ENCODE measurements at regions not wholly inside any gene's neighbourhood (a gene's known extent, or its start where the extent isn't known, plus 50 kb on each side); places are given as distances from the start of the nearest gene placed in this dataset.

- no peak for DNase-seq (ENCODE audit: low read depth)
- no peak for TF ChIP-seq CTCF (IDR thresholded peaks at IDR 0.05; ENCODE audit: control insufficient read depth, insufficient read depth, low read depth, low read length, missing control alignments)
Observed at GRCh38 chr6:47156196-47156595, 114.1 kb upstream of the ADGRF1 start.

GRCh38 chr6:47153404-47153755, 111.2 kb upstream of the ADGRF1 start:
- no peak overlapping the region for H3K4me3 ChIP-seq (ENCODE audit: control insufficient read depth, low read depth, low read length)
- no peak for DNase-seq (ENCODE audit: low read depth)
- no peak for TF ChIP-seq CTCF (IDR thresholded peaks at IDR 0.05; ENCODE audit: control insufficient read depth, insufficient read depth, low read depth, low read length, missing control alignments)

More at GRCh38 chr6:47156196-47156595, 114.1 kb upstream of the ADGRF1 start:
- no peak overlapping the region for H3K4me3 ChIP-seq (ENCODE audit: control insufficient read depth, low read depth, low read length)

GRCh38 chr6:47152666-47153403, 110.7 kb upstream of the ADGRF1 start:
- no peak for TF ChIP-seq CTCF (IDR thresholded peaks at IDR 0.05; ENCODE audit: control insufficient read depth, insufficient read depth, low read depth, low read length, missing control alignments)
- H3K4me3 ChIP-seq (ENCODE audit: control insufficient read depth, low read depth, low read length): no peak overlapping the region
- DNase-seq (ENCODE audit: low read depth): no peak

- no peak for TF ChIP-seq CTCF (IDR thresholded peaks at IDR 0.05; ENCODE audit: control insufficient read depth, insufficient read depth, low read depth, low read length, missing control alignments)
- no peak for DNase-seq (ENCODE audit: low read depth)
- no peak overlapping the region for H3K4me3 ChIP-seq (ENCODE audit: control insufficient read depth, low read depth, low read length)
Observed at GRCh38 chr6:47151232-47151898, 109.2 kb upstream of the ADGRF1 start.

- no peak for DNase-seq (ENCODE audit: low read depth)
- TF ChIP-seq CTCF (IDR thresholded peaks at IDR 0.05; ENCODE audit: control insufficient read depth, insufficient read depth, low read depth, low read length, missing control alignments): no peak
- no peak overlapping the region for H3K4me3 ChIP-seq (ENCODE audit: control insufficient read depth, low read depth, low read length)
Observed at GRCh38 chr6:47149554-47149953, 107.4 kb upstream of the ADGRF1 start.

- TF ChIP-seq CTCF (IDR thresholded peaks at IDR 0.05; ENCODE audit: control insufficient read depth, insufficient read depth, low read depth, low read length, missing control alignments): no peak
- no peak for DNase-seq (ENCODE audit: low read depth)
- H3K4me3 ChIP-seq (ENCODE audit: control insufficient read depth, low read depth, low read length): no peak overlapping the region
Observed at GRCh38 chr6:47149066-47149465, 106.9 kb upstream of the ADGRF1 start.
